Mesothelial cell of epicardium (in vitro differentiated cells): ENCODE measurements at regions not wholly inside any gene's neighbourhood (a gene's known extent, or its start where the extent isn't known, plus 50 kb on each side); places are given as distances from the start of the nearest gene placed in this dataset.

ENCODE experiments used
- DNase-seq, 2 experiments: peaks; one replicate each; pipeline ENCODE4 v3.0.0; 2021; ENCODE audit warnings: low spot score in 2 of 2; ENCODE audit not compliant: unreplicated experiment in 2 of 2
- H3K27ac Mint-ChIP-seq: 2 replicates; pipeline ENCODE4 v1.8.0; 2021; ENCODE audit warnings: mixed read lengths
- H3K27me3 Mint-ChIP-seq: 2 replicates; pipeline ENCODE4 v1.8.0; 2021; ENCODE audit warnings: low read depth, mixed read lengths
- H3K36me3 Mint-ChIP-seq: 2 replicates; pipeline ENCODE4 v1.8.0; 2021; ENCODE audit warnings: mixed read lengths
- H3K4me1 Mint-ChIP-seq: 2 replicates; pipeline ENCODE4 v1.8.0; 2021; ENCODE audit warnings: mixed read lengths
- H3K4me3 Mint-ChIP-seq: 2 replicates; pipeline ENCODE4 v1.8.0; 2021; ENCODE audit warnings: mild to moderate bottlenecking, moderate library complexity, mixed read lengths
- H3K9me3 Mint-ChIP-seq: 2 replicates; pipeline ENCODE4 v1.8.0; 2021; ENCODE audit warnings: mixed read lengths
- TF ChIP-seq, protein P1 (sequence below): fragments of 200-600 bp; sonication (generic); IDR thresholded peaks from one replicate; pipeline ENCODE4 v1.5.0; 2021; ENCODE audit warnings: antibody characterized with exemption; ENCODE audit not compliant: unreplicated experiment

DNA sequence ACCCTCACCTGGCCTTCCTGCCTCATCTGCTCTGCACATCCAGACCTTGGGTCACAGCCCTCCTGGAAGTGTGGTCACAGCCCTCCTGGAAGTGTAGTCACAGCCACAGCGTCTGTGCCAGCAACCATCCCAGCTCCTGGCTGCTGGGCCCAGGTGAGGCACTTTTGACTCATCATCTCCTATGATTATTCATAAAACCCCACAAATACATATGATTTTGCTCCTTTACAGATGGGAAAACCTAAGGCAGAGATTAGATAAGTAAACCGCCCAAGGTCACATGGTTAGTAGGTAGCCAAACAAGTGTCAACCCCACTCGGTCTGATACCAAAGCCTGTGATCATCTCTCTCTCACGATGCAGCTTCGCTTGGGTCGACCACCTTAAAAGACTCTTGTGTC, 94.3 kb downstream of the PRLHR start:
- Mint-ChIP-seq H3K27ac (no peak overlapping the region), H3K9me3 (no peaks in the 10 kb centered on the region), H3K27me3 (peaks cover 11% of the 10 kb centered on the region), H3K4me1 (no peaks in the 10 kb centered on the region), H3K4me3 (no peak overlapping the region), H3K36me3 (no peaks in the 10 kb centered on the region)
- DNase-seq: no peak
- TF ChIP-seq, protein P1, sequence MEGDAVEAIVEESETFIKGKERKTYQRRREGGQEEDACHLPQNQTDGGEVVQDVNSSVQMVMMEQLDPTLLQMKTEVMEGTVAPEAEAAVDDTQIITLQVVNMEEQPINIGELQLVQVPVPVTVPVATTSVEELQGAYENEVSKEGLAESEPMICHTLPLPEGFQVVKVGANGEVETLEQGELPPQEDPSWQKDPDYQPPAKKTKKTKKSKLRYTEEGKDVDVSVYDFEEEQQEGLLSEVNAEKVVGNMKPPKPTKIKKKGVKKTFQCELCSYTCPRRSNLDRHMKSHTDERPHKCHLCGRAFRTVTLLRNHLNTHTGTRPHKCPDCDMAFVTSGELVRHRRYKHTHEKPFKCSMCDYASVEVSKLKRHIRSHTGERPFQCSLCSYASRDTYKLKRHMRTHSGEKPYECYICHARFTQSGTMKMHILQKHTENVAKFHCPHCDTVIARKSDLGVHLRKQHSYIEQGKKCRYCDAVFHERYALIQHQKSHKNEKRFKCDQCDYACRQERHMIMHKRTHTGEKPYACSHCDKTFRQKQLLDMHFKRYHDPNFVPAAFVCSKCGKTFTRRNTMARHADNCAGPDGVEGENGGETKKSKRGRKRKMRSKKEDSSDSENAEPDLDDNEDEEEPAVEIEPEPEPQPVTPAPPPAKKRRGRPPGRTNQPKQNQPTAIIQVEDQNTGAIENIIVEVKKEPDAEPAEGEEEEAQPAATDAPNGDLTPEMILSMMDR: no peak

DNA sequence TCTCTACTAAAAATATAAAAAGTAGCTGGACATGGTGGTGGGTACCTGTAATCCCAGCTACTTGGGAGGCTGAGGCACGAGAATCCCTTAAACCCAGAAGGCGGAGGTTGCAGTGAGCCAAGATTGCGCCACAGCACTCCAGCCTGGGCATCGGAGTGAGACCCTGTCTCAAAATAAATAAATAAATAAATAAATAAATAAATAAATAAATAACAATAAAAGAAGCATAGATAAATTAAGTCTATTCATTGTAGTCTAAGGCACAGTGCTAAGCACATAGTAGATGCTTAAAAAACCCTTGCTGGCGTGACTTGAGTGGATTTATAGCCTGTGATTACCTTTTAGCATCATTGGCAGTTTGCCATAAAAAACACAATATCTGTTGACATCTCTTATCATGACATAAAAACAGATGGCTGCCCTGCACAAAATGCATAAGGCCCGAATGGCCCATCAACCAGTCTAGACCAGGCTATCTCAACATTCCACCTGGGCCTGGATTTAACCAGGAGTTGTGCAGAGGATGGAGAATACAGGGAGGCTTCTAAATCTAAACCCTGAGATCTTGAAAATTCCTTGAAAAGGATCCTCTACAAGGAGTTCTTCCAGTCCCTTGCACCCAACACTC, 94.9 kb downstream of the PRLHR start:
- H3K27ac Mint-ChIP-seq: no peak overlapping the region
- H3K4me3 Mint-ChIP-seq: no peak overlapping the region
- H3K4me1 Mint-ChIP-seq: no peaks in the 10 kb centered on the region
- H3K9me3 Mint-ChIP-seq: no peaks in the 10 kb centered on the region
- peaks cover 11% of the 10 kb centered on the region for H3K27me3 Mint-ChIP-seq
- TF ChIP-seq, protein P1: no peak
- no peaks in the 10 kb centered on the region for H3K36me3 Mint-ChIP-seq
- DNase-seq: no peak

DNA sequence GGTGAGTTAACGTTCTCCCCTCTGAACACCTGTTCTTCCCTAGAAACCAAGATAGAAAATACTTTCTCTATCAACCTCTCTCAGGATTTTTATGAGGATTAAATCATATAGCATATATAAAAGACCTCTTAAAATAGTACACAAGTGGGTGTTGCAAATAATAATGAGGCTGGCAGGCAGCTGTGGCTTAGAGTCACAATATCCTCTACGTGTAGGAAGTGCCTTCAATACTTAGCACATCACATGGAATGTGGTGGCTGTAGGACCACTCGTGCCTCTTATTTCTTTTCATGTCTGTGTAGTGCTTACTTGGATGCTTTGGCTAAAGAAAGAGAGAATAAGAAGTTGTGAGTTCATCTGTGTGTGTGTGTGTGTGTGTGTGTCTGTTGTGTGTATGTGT, 96.3 kb downstream of the PRLHR start:
- no peaks in the 10 kb centered on the region for H3K9me3 Mint-ChIP-seq
- TF ChIP-seq, protein P1: no peak
- peaks cover 9% of the 10 kb centered on the region for H3K27me3 Mint-ChIP-seq

DNA sequence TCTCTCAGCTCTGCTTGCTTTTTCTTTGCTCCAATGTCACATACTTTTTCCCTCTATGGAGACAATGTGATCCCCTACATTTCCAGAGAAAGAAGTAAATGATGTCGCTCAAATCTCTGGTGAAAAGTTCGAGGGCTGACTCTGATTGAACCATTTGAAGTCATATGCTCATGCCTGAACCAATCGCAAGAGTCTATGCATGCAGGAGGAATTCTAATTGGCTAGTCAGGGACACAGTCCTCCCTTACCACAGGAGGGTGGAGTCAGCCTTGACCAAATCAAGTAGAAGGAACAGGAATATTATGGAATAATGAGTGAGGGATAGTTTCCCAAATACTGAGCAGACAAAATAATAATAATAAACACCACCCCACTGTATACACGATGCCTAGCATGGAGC, 96.8 kb downstream of the PRLHR start:
- Mint-ChIP-seq H3K4me1 (no peaks in the 10 kb centered on the region), H3K9me3 (no peaks in the 10 kb centered on the region), H3K36me3 (no peaks in the 10 kb centered on the region), H3K27me3 (peaks cover 9% of the 10 kb centered on the region), H3K4me3 (no peak overlapping the region), H3K27ac (no peak overlapping the region)
- DNase-seq: no peak
- TF ChIP-seq, protein P1: no peak

More for the DNA sequence above, 96.3 kb downstream of the PRLHR start:
- DNase-seq: no peak
- no peaks in the 10 kb centered on the region for H3K36me3 Mint-ChIP-seq
- no peaks in the 10 kb centered on the region for H3K4me1 Mint-ChIP-seq
- H3K27ac Mint-ChIP-seq: no peak overlapping the region
- H3K4me3 Mint-ChIP-seq: no peak overlapping the region

DNA sequence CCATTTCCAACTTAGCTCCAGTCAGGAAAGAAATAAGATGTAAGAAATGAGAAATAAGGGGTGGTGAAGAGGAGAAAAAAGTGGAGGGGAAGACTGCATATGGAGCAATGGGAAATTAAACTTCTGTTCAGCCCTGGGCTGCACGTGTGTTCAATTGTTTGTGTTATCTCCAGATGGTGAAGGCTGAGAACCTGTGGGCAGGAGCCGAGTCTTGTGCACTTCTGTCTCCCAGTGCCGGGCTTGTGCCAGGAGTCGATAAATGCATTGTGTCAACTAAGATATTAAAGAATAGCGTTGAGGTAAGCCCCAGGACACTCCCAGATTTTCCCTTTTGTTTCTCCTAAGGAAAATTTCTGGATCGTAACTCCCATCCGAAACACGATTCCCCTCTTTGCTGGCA, 98.2 kb downstream of the PRLHR start:
- peaks cover 9% of the 10 kb centered on the region for H3K27me3 Mint-ChIP-seq
- no peaks in the 10 kb centered on the region for H3K9me3 Mint-ChIP-seq
- H3K36me3 Mint-ChIP-seq: no peaks in the 10 kb centered on the region
- DNase-seq: no peak
- TF ChIP-seq, protein P1: no peak
- H3K4me1 Mint-ChIP-seq: no peaks in the 10 kb centered on the region
- H3K27ac Mint-ChIP-seq: no peak overlapping the region
- H3K4me3 Mint-ChIP-seq: no peak overlapping the region

DNA sequence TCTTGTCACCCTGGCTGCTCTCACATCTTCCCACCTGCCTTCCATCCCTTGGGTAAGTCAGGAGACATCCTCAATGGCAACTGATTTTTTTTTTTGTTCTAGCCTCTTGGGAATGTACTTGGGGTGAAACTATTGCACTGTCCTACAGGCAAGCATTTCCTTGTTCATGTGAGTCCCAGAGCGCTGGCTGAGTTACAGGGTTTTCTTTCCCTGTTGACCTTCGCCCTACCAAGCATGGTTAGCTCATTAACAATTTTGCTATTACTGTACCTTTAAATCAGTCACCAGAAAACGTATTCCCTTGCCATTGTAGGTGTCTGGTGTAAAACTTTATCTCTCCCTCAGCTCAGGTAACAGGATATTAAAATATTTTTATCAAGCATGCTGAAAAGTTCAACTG, 98.9 kb downstream of the PRLHR start:
- no peak for DNase-seq
- no peak overlapping the region for H3K4me3 Mint-ChIP-seq
- H3K9me3 Mint-ChIP-seq: peaks cover under 1% of the 10 kb centered on the region
- peaks cover 9% of the 10 kb centered on the region for H3K27me3 Mint-ChIP-seq
- no peaks in the 10 kb centered on the region for H3K36me3 Mint-ChIP-seq
- TF ChIP-seq, protein P1: no peak
- no peak overlapping the region for H3K27ac Mint-ChIP-seq
- H3K4me1 Mint-ChIP-seq: no peaks in the 10 kb centered on the region
